ENCODE measurements at regions not wholly inside any gene's neighbourhood (a gene's known extent, or its start where the extent isn't known, plus 50 kb on each side); places are given as distances from the start of the nearest gene placed in this dataset.

GRCh38 chr5:159732220-159732619 is 184.1 kb upstream of the ADRA1B start:
- TF ChIP-seq GATA2 (IDR thresholded peaks at IDR 0.05; ENCODE audit: low read depth, low read length) (no peak), GATA3 (IDR thresholded peaks at IDR 0.05; ENCODE audit: low read depth, low read length) (no peak)

Data from SH-SY5Y (cell line).